Urothelium cell line (cell line): ENCODE measurements at regions not wholly inside any gene's neighbourhood (a gene's known extent, or its start where the extent isn't known, plus 50 kb on each side); places are given as distances from the start of the nearest gene placed in this dataset.
A peak's percentile ranks its signal among the peaks of the same experiment; 100 is the strongest.
"Not testable (repeated sequence)": the region's sequence is repeated elsewhere in the genome, so short reads cannot be mapped to it uniquely, and the experiment has no call there.

ENCODE experiments used
- DNase-seq: peaks from one replicate; pipeline ENCODE4 v3.0.0; 2011; ENCODE audit warnings: low spot score, mixed read lengths
- FAIRE-seq: peaks from 2 replicates; lab custom pipeline; 2011; peaks lifted over from hg19 to GRCh38; lab: Jason Lieb, UNC

DNA sequence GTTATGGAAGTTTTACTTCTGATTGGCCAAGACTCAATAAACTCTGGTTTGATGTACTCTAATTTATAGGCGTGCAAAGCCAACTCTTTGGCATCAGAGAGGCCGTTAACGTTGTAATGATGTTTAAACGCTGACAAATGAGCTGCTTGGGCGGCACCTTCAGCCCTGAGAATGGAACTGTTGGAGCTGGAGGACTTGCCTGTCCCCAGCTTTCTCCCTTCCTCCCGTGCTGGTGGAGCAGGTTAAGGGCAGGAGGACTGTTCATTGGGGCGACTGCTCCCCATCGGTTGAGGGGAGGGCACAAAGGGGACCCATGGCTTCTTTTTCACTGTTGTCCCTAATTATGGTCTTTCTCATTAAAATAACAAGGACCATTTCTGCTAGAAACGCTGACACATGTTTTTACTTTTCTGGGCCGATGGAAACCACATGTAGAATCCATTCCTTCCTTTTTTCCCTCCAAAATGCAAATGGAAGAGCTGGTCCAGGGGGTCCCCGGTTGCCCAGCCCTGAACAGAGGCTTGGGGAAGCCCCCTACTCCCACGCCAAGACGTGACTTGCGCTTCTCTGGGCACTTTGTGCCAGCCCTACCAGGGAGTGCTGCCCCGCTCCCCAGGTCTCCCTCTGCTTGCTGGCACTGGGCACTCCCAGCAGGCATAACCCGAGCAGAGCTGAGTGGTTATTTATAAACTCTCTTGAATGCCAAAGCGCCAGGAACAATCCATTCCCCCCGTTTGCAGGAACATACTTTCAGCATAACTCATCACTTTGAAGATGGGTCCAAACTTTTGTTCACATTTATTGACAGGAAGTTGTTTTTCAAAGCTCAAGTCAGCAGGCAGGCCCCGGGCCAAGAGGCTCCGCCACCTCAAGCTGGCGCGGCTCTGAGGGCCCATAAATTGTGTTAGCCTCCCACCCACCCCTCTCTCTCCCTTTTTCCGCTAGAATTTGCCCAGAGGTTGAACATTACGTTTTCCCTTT, 170.1 kb downstream of the ASB1 start:
- DNase-seq (peak; percentile 88), FAIRE-seq (no peak)

DNA sequence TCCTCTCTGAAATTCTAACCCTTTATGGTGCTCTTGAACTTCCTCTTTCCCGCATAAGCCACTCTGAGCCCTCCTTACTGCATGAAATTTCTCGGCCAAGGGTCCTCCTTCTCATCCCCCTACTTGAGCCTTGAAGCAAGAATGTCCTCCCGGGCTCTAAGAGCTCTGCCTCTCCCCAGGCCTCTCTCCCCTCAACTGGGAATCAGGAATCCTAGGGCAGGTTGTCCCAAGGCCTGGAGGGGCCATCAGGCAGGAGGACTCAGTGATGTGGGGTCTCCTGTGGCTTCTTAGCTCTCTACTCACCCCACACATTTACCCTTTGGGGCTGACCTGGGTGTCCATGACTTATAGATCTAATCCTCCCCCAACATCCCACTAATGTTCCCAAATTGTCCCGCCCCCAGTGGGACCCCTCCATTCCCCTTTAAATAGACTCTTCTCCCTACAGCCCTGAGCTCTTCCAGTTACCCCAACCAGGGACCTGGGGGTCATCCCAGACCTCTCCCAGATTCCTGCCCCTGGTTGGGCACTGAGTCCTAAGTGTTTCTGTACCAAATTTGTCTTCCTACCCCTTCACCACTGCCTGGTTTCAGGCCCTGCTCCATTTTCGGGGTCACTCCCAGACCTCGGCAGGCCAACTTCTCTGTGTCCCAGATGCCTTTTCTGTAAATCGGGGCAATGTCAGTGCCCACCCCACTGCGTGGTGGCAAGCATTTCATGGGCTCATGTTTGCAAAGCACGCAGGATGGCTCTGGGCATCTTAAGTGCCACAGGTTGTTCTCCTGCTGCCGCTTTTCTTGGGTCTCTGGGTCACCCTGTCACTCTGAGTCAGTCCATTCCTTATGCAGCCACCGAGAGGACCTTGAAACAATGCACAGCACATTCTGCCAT, 171.2 kb downstream of the ASB1 start:
- DNase-seq (peak; percentile 26), FAIRE-seq (peak; percentile 86)

DNA sequence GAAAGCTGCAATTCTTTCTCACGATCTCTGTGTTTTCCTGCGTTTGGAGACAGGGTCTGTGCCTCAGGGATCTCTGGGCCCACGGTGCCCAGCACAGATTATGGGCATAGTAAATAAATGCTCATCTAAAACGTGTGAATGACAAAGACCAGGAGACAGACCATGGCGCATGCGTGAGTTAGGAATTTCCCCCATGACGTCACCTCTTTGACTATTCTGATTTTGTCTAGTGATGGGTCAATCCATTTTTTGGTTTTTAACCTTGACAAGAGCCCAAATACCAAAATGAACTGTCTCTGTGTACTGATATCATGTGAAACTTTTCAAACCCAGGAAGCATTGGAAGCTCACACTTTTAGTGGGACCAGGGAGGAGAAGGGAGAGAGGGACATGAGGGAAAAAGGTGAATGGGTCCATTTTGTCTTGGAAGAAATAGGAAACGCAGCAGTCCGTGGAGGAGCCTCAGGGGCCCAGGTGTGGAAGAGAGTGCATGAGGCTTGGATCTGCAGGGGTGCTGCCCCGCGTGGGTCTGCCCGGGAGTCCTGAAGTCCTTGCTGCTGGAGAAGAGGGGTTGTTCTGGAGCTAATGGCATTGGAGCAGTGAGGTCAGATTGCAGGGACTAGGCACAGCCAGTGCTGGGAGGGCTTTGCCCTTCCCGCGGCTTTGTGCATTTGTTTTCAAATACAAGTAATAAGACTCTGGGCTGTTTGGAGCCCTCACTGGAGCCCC, 172.2 kb downstream of the ASB1 start:
- FAIRE-seq (no peak), DNase-seq (no peak)

DNA sequence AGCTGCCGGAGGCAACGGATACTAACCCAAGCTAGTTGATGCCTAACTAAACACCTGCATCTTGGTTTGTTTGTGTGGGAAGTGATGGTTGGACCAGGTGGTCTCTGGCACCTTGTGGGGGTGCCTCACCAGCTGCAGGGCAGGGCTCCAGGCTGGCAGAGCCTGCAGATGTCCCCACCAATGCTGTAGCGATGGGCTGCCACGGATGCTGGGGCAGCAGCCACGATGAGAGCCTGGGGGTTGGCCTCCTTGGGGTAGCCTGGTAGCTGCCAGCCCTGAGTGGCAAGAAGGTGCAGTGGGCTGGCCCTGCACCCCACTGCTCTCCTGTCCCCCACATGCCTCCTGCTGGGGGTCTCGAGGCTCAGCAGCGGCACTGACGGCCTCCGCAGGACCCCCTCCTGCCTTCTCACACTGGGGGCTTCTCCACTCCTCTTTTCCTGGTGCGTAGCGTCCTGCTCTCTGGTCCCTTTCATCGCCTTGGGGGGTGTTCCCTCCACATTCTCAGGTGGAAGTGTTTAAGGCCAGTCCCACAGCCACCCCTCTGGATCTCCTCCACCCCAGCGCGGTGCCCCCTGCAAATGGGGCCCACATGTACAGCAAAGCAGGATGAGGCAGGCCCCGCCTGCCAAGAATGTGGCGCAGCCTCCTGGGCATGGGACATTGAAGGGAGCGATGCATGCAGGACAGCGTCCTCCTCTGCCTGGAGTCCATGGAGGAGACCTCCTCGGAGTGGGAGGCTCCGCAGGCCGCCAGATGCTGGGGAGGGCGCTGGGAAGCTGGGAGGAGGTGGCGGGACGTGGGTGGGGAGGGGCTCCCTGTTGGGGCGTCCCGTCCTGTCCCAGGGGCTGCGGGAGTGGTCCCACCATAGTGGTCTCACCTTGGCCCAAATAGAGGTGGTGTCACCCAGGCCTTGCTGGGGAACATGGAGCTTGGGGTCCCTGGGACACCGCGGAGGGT, 173.1 kb downstream of the ASB1 start:
- FAIRE-seq: no peak
- no peak for DNase-seq

DNA sequence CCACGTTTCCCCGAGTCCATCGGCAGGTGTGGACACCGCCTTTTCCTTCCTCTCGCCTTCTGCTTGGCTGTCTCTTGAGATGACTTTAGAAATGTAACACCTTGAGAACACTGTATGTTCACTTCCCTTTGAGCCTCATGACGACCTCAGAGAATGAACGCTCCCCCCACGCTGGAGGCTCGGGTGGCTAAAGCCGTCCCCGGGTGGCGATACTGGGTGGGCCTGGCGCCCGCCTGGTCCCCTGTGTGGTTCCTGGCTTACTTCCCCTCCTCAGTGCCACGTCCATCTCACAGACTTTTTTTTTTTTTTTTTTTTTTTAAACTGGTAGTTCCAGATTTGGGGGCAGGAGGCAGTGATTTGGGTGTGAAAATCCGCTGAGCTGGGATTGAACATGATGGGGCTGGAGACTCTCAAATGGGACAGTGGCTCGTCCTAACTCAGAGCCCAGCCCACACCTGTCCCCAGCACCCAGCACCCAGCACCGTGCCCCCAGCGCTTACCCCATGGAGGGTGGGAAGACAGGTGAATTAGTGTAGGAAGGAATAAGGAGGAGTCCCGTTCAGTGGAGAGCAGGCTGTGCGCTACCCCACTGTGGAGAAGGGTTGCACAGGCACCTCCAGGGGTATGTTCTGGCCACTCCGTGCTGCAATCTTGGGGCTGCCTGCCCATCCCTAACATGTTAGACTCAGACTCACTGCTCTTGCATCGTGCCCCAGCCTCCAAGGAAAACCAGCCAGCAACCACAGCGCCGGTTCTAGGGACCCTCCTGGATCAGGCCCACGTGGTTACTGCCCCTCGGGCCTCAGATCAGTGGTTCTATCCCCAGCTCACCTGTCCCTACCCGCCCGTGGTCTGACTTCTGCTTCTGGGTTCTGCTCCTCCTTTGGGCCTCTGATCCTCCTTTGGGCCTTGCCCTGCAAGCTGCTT, 174.0 kb downstream of the ASB1 start:
- FAIRE-seq: no peak

DNA sequence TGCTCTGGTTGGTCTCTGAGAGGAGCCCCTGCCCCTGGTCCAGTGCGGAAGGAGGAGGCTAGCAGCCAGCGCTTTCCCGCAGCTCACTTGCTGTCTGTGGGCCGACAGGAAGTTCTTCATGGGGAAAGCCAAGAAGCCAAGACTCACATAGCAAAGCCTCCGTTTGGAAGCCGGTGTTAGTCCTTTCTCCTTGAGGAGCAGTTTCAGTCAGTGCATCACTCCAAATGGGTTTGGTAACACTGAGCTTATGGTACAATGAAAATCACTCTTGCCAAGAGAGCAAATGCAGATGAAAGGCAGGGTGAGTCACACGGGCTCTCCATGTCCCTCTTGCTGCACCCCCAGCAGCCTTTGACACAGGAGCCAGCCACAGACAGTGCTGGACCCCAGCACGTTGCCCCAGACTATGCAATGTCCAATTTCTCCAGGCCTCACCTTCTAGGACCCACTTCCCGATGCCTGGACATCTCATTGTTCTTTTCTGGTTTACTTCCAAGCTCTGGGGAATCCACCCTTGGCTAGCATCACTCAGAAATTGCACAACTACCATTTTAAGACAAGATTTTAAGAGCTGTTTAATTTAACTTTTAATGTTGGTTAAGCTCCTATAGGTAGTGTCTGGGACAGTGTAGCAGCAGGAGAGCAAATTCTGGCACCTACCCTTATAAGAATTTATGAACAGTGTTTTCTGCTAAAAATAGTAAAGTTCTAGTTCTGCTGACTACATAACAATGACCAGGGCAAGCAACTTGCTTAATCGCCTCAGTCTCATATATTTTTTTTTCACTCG, 174.9 kb downstream of the ASB1 start:
- no peak for DNase-seq
- no peak for FAIRE-seq

More for the DNA sequence above, 174.0 kb downstream of the ASB1 start:
- no peak for DNase-seq

DNA sequence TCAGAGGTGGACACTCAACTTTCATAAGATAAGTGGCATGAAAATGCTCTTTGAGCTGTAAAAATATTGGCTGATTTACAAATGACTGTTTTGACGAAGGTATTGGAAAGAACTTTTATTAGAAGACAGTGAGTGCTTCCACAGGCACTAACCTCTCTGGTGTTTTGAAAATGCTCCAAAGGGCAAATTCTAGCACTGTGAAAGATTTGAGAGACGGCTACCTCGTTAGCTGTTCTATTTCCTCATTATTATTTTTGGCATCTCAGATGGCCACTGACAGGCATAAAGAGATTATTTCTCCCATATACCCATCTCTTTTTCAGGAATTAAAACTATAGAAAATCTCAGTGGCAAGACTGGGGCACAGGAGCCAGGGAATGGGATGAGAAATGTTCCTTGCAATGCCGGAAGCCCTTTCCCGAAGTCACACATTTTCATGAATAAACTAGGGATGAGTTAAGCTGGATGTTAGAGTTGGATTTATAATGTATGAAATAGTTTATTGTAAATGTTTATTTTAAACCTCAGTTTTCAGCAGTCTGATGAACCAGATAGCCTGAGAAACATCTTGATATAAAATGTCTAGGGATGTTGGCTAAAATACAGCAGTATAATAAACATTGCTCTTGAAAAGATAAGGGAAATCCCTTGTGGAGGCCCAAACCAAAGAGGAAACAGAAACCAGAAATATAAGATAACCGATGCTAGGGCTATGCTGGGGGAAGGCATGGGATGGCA, 175.7 kb downstream of the ASB1 start:
- DNase-seq (no peak), FAIRE-seq (no peak)

DNA sequence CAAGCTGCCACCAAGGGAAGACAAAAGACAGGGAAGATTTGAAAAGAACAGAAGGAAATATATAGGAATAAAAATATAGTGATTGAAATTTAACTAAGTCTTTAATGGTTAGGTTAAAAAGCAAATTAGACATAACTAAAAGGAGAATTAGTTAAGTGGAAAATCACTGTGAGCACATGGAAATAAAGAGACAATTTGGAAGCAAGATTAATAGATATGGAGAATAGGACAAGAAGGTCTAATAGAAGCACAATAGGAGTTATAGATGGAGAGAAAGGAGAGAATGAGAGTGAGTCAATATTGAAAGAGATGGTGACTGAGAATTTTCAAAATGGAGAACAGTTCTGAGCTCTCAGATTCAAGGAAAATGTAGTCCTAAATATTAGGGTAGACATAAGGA, 176.9 kb downstream of the ASB1 start:
- FAIRE-seq (no peak), DNase-seq (no peak)

DNA sequence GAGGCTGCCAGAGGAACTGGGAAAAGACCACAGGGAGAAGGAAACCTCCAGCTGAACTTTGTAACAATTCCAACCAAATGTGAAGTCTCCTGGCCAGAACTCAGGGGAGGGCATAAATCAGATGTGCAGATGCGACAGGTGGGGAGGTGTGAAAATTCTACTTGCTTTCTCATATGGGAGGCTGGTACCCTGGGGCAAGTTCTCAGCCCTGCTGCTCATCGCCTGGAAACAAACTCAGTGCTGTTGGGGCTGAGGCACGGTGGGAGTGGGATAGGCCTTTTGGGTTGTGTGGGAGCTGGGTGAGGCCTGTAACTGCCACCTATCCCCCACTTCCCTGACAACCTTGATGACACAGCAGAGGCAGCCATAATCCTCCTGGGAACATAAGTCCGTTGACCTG, 179.6 kb downstream of the ASB1 start:
- no peak for FAIRE-seq
- no peak for DNase-seq

DNA sequence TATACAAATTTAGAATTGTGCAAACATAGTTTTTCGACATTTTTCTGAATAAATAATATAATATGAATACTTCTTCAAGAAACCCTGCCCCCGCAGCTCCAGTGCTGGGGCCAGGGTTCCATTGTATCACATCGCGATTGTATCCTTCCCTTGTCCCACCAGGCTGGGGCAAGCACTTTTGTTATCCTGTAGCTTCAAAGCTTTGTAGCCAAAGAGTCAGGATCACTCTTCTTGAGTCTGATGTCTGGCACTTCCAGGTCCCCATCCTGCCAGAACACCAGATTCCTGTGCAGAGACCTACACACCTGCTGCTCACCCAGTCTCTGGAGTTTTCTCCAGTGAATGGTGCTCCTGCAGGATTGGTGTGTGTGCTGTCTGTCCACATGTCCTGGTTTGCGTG, 186.9 kb downstream of the ASB1 start:
- no peak for FAIRE-seq
- no peak for DNase-seq

DNA sequence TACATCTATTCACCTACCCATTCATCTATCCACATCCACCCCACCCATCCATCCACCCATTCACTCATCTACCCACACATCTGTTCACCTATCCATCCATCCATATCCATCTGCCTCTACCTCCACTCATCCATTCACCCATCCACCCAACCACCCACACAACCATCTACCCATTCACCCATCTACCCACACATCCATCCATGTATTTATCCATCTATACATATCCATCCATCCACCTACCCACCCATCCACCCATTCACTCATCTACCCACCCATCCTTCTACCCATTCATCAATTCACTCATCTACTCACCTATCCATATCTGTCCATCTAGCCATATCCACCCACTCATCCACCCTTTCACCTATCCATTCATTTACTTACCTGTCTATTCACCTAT, 187.6 kb downstream of the ASB1 start:
- FAIRE-seq (peak; percentile 13), DNase-seq (no peak)

DNA sequence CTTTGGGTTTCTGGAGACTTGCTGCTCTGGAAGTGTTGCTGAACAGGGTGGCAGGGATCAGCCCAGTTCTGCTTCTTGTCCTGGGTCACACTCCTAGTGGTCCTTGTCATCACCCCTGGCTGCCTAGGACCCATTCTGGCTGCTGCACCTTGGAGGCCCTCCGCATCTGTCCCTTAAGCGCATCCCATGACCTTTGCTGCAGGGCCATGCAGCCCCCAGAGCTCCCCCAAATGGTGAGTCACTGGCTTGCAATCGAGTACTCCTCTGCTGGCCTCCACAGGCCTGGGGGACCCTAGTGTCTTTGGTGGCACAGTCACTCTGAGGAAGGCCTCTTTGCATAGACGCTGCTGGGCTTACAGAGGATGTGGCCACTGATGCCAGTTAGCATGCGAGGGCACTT, 188.5 kb downstream of the ASB1 start:
- FAIRE-seq: no peak

DNA sequence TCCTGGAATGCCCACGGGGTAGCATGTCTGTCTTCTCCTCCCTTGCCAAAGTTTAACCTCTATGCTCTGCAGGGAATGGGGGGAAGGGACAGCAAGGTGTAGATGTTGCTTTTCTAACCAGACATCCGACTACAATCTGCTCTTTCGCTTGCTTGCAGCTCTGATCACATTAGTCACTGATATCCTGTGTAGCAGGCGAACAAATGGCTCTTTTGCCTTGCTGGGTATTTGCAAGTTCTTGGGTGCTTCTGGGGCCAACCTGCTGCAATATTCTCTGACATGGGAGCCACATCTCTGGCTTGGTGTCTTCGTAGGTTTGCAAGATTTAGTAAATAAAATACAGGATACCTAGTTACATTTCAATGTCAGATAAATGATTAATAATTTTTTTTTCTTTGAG, 190.0 kb downstream of the ASB1 start:
- FAIRE-seq: no peak

More for the DNA sequence above, 188.5 kb downstream of the ASB1 start:
- no peak for DNase-seq

DNA sequence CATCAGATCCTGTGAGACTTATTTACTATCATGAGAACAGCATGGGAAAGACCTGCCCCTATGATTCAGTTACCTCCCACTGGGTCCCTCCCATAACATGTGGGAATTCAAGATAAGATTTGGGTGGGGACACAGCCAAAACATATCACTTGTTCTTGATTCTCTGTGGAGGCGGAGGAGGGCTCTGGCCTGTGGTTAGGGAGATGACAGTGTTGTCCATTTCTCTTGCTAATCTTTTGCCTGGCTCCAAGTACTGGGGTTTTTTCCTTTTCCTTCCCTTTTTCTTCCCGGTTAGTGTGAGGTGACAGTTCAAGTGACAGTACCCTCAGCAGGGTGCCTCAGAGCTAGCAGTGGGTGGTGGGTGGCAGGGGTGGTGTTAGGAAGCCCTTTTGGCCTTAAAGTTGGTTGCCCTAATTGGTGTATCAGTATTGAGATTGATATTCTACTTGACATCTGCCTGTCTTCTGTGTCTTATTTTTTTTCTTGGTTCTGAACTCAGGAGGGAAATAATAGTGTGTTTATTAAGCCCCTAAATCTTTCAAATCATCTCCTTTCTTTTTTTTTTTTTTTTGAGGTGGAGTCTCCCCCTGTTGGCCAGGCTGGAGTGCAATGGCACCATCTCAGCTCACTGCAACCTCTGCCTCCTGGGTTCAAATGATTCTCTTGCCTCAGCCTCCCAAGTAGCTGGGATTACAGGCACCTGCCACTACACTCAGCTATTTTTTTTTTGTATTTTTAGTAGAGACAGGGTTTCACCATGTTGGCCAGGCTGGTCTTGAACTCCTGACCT, 192.0 kb downstream of the ASB1 start:
- DNase-seq, FAIRE-seq: not testable (repeated sequence)

More for the DNA sequence above, 190.0 kb downstream of the ASB1 start:
- no peak for DNase-seq

DNA sequence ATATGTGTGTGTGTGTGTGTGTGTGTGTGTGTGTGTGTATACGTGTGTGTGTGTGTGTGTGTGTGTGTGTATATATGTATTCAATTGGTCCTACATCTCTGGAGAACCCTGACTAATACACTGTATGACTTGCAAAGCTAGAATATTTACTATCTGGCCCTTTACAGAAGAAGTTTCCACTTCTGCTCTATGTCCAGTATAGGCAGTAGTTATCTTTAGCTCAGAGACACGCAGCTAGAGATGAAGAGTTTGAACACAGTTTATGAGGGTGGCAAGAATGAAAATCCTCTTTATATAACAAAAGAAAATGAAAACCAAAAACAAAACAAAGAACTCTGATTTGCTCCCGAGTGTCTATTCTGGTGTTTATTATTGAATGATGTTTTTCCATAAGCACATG, 201.2 kb downstream of the ASB1 start:
- FAIRE-seq (no peak), DNase-seq (no peak)

DNA sequence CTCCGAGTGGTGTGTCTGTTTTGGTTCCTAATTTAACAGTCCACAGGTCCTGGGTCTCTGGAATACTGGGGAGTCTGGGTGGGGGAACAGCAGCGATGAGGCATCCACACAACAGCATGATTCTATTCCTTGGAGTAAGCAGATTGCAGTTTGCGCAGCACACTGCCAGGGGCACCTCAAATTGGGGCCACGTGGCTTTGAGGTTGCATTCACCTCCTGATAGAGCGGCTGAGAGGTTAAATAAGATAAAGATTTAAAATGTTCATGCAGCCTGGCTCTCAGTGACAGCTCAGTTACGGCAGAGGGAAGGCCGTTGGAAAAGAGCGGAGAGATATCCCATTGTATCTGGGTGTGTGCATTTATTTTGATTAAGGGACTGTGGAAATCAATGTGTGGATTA, 202.3 kb downstream of the ASB1 start:
- DNase-seq: no peak
- no peak for FAIRE-seq
